Sigmoid colon (tissue), 4 donors: ENCODE measurements at regions not wholly inside any gene's neighbourhood (a gene's known extent, or its start where the extent isn't known, plus 50 kb on each side); places are given as distances from the start of the nearest gene placed in this dataset.

ENCODE experiments used
- EP300 ChIP-seq, 4 donors: sonication (generic); formaldehyde crosslinking; IDR thresholded peaks; one replicate each; pipeline ENCODE4 v1.6.1; 2017; ENCODE audit warnings: antibody characterized with exemption in 4 of 4
- POLR2A ChIP-seq, 2 donors: fragments of 450-650 bp; IDR thresholded peaks; one replicate each; pipeline ENCODE4 v1.6.1; 2016; ENCODE audit warnings: antibody characterized with exemption in 2 of 2, mild to moderate bottlenecking in 2 of 2, moderate library complexity in 2 of 2
- POLR2AphosphoS5 ChIP-seq, 4 donors: sonication (generic); formaldehyde crosslinking; IDR thresholded peaks; one replicate each; pipeline ENCODE4 v1.6.1; 2017; ENCODE audit warnings: antibody characterized with exemption in 4 of 4
- TF ChIP-seq, protein P1 (sequence below), 4 experiments: fragments of 450-650 bp in 3 of 4; fragments of 200-600 bp in 1 of 4; IDR thresholded peaks; one replicate each; pipeline ENCODE4 v1.5.1; 2016 to 2019; ENCODE audit warnings: antibody characterized with exemption in 4 of 4, mild to moderate bottlenecking in 3 of 4, moderate library complexity in 2 of 4

DNA sequence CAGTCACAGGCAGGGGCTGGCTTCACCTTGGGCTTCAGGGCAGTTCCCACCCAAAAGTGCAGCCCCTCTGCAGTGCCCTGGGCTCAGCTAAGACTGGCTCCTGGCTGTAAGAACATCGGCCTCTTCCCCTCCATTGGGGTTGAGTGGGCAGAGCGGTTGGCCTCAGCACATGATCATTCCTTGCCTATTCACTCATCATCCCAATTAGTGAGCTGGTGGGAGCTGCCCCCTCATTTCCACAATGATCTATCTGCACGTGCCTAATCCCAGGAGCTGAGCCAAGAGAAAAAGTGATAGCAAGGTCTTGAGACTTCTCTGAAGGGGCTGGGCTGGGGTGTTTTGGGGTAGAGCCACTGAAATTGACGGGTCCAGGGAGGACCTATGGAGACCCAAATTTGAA, 133.6 kb downstream of the SYF2 start:
- TF ChIP-seq EP300 (IDR thresholded peaks at IDR 0.05) (no peak), POLR2A (IDR thresholded peaks at IDR 0.05) (no peak), POLR2AphosphoS5 (IDR thresholded peaks at IDR 0.05) (no peak)
- TF ChIP-seq, protein P1, sequence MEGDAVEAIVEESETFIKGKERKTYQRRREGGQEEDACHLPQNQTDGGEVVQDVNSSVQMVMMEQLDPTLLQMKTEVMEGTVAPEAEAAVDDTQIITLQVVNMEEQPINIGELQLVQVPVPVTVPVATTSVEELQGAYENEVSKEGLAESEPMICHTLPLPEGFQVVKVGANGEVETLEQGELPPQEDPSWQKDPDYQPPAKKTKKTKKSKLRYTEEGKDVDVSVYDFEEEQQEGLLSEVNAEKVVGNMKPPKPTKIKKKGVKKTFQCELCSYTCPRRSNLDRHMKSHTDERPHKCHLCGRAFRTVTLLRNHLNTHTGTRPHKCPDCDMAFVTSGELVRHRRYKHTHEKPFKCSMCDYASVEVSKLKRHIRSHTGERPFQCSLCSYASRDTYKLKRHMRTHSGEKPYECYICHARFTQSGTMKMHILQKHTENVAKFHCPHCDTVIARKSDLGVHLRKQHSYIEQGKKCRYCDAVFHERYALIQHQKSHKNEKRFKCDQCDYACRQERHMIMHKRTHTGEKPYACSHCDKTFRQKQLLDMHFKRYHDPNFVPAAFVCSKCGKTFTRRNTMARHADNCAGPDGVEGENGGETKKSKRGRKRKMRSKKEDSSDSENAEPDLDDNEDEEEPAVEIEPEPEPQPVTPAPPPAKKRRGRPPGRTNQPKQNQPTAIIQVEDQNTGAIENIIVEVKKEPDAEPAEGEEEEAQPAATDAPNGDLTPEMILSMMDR (IDR thresholded peaks at IDR 0.05) = no peak
